ENCODE measurements at regions not wholly inside any gene's neighbourhood (a gene's known extent, or its start where the extent isn't known, plus 50 kb on each side); places are given as distances from the start of the nearest gene placed in this dataset.

DNA sequence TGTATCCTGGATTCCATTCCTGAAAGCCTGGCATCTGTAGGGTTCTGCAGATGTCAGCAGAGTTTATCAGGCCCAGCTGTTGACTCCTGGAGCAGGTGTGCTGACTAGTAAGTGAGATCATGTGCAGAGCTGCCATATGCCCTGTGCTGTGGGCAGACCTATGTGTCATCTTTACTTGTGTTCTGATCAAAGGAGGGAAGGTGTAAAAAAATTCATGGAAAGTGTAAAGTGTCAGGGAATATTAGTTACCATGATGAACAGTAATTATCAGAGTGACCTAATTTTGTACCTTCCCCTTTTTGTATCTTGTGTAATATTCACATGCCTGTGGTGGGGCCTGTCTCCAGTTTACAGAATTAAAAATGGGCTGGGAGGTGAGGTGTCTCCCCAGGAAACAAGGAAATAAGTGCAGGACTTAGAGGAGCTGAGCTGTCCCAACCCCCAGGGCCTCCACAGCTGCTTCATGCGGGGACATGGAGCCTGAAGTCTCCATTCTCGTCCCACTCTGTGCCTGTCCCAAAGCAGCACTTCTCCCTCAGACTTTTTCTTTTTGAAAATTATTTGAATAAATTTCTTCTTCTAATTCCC, 148.2 kb upstream of the GGTLC1 start:
- H3K4me3 Mint-ChIP-seq, result no peak overlapping the region
- H3K36me3 Mint-ChIP-seq (ENCODE audit: low read depth), result no peaks in the 10 kb centered on the region
- TF ChIP-seq, protein P1, sequence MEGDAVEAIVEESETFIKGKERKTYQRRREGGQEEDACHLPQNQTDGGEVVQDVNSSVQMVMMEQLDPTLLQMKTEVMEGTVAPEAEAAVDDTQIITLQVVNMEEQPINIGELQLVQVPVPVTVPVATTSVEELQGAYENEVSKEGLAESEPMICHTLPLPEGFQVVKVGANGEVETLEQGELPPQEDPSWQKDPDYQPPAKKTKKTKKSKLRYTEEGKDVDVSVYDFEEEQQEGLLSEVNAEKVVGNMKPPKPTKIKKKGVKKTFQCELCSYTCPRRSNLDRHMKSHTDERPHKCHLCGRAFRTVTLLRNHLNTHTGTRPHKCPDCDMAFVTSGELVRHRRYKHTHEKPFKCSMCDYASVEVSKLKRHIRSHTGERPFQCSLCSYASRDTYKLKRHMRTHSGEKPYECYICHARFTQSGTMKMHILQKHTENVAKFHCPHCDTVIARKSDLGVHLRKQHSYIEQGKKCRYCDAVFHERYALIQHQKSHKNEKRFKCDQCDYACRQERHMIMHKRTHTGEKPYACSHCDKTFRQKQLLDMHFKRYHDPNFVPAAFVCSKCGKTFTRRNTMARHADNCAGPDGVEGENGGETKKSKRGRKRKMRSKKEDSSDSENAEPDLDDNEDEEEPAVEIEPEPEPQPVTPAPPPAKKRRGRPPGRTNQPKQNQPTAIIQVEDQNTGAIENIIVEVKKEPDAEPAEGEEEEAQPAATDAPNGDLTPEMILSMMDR (IDR thresholded peaks at IDR 0.05), result no peak
- no peak overlapping the region for H3K27ac Mint-ChIP-seq
- DNase-seq, result no peak
- peaks cover 7% of the 10 kb centered on the region for H3K4me1 Mint-ChIP-seq
- peaks cover 8% of the 10 kb centered on the region for H3K27me3 Mint-ChIP-seq (ENCODE audit: low read depth, poor library complexity)
- H3K9me3 Mint-ChIP-seq, result peaks cover under 1% of the 10 kb centered on the region

DNA sequence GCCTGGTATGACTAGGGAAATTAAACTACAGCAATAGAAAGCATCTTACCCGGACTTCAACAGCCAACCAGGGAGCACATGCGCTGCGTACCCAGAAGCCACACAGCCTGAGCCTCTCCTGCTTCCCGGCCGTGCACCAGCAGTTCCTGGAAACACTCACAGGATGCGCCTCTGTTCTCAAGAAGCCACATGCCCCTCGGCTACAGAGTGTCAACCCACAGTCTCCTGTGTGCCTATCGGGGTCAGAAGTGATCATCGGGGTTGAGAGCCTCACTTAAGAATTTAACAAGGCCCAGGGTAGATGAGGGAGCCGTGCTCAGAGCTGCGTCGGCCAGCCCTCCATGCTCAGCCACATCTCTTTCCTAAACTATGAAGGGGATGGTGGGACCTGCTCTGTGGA, 147.2 kb upstream of the GGTLC1 start:
- DNase-seq, result no peak
- Mint-ChIP-seq H3K27ac (no peak overlapping the region), H3K4me3 (no peak overlapping the region), H3K4me1 (peaks cover 7% of the 10 kb centered on the region), H3K9me3 (no peaks in the 10 kb centered on the region), H3K27me3 (ENCODE audit: low read depth, poor library complexity) (peaks cover 5% of the 10 kb centered on the region), H3K36me3 (ENCODE audit: low read depth) (no peaks in the 10 kb centered on the region)
- TF ChIP-seq, protein P1 (IDR thresholded peaks at IDR 0.05), result no peak

DNA sequence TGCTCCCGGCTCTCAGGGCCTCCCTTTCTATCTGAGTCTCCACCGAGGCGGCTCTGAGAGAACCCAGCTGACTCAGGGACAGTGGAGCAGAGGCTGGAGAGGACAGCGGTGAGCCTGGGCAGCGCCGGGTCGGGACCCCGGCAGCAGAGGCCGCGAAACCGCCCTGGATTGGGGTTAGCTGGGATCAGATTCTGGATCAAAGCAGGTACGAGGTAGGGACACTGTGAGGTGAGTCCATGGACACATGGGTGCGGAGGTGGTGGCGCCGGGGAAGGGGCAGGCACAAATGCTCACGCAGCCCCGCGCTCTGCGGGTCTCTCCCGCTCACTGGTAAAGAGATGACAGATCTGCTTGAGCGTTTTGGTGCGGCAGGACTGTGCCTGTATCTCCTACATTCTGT, 146.4 kb upstream of the GGTLC1 start:
- Mint-ChIP-seq H3K4me1 (peaks cover 7% of the 10 kb centered on the region), H3K4me3 (no peak overlapping the region), H3K36me3 (ENCODE audit: low read depth) (no peaks in the 10 kb centered on the region), H3K27me3 (ENCODE audit: low read depth, poor library complexity) (peaks cover 3% of the 10 kb centered on the region), H3K27ac (no peak overlapping the region), H3K9me3 (no peaks in the 10 kb centered on the region)
- no peak for DNase-seq
- TF ChIP-seq, protein P1 (IDR thresholded peaks at IDR 0.05), result no peak

DNA sequence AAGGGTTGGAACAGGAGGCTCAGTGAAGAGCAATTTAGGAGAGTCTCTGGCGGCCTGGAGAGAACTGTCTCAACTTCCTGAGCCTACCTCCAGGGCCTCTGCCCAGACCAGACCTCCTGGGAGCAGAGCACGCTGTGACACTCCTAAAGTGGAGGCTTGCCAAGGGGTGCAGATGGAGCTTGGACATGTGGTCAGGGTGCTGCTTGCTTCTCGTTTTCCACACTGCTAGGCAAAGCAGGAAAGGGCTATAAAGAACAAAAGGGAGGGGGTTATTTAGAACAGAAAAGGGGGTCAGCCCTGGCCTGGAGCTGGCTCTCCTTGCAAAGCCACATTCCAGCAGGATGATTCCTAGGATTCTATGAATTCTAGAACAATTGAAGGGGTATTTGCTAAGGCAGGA, 145.7 kb upstream of the GGTLC1 start:
- Mint-ChIP-seq H3K36me3 (ENCODE audit: low read depth) (no peaks in the 10 kb centered on the region), H3K27ac (peak overlapping the region; percentile 39), H3K27me3 (ENCODE audit: low read depth, poor library complexity) (peaks cover 3% of the 10 kb centered on the region), H3K4me3 (no peak overlapping the region), H3K4me1 (peaks cover 7% of the 10 kb centered on the region), H3K9me3 (no peaks in the 10 kb centered on the region)
- DNase-seq, result no peak
- TF ChIP-seq, protein P1 (IDR thresholded peaks at IDR 0.05), result no peak

DNA sequence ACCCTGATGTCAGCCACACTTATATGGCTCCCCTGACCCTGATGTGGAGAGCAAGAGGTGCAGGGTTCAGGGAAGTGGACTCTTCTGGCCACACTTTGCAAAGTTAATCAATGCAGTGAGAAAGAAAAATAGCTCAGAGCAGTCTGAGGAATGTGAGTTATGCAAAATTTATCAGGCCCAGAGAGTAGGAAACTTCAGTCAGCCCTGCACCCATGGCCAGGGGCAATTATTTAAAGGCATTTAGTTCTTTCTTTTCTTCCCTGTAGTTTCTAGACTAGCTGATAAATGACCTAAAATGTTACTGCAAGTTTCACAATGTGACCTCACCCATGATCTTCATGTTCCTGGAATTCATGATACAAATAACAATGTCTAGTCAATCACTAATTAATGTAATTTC, 143.7 kb upstream of the GGTLC1 start:
- Mint-ChIP-seq H3K36me3 (ENCODE audit: low read depth) (no peaks in the 10 kb centered on the region), H3K27ac (no peak overlapping the region), H3K4me3 (no peak overlapping the region), H3K27me3 (ENCODE audit: low read depth, poor library complexity) (peaks cover 4% of the 10 kb centered on the region), H3K4me1 (peaks cover 7% of the 10 kb centered on the region), H3K9me3 (no peaks in the 10 kb centered on the region)
- TF ChIP-seq, protein P1 (IDR thresholded peaks at IDR 0.05), result no peak
- DNase-seq, result no peak

DNA sequence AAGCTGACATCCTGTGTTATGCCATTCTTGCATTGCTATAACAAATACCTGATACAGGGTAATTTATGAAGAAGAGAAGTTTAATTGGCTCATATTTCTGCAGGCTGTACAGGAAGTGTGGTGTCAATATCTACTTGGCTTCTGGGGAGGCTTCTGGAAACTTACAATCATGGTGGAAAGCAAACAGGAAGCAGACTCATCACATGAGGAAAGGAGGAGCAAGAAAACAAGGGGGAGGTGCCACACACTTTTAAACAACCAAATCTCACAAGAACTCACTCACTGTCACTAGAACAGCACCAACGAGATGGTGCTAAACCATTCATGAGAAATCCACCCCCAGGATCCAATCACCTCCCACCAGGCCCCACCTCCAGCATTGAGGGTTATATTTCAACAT, 143.1 kb upstream of the GGTLC1 start:
- no peak for DNase-seq
- TF ChIP-seq, protein P1 (IDR thresholded peaks at IDR 0.05), result no peak
- no peaks in the 10 kb centered on the region for H3K9me3 Mint-ChIP-seq
- no peak overlapping the region for H3K27ac Mint-ChIP-seq
- H3K36me3 Mint-ChIP-seq (ENCODE audit: low read depth), result no peaks in the 10 kb centered on the region
- H3K27me3 Mint-ChIP-seq (ENCODE audit: low read depth, poor library complexity), result peaks cover 3% of the 10 kb centered on the region
- H3K4me3 Mint-ChIP-seq, result no peak overlapping the region
- H3K4me1 Mint-ChIP-seq, result peaks cover 7% of the 10 kb centered on the region

Measured in nephron progenitor cell (in vitro differentiated cells).